Rectal smooth muscle tissue (tissue), 1 donor: ENCODE measurements at regions not wholly inside any gene's neighbourhood (a gene's known extent, or its start where the extent isn't known, plus 50 kb on each side); places are given as distances from the start of the nearest gene placed in this dataset.

ENCODE experiments used
- H3K27ac ChIP-seq: one replicate; pipeline ENCODE4 v1.7.0; 2013; ENCODE audit warnings: low read depth, low read length, inconsistent platforms
- H3K27me3 ChIP-seq: one replicate; pipeline ENCODE4 v1.7.0; 2013; ENCODE audit warnings: low read length; ENCODE audit not compliant: control insufficient read depth, insufficient read depth
- H3K36me3 ChIP-seq: one replicate; pipeline ENCODE4 v1.7.0; 2013; ENCODE audit warnings: low read length; ENCODE audit not compliant: control insufficient read depth, insufficient read depth
- H3K4me1 ChIP-seq: one replicate; pipeline ENCODE4 v1.7.0; 2013; ENCODE audit warnings: low read length; ENCODE audit not compliant: control insufficient read depth, insufficient read depth
- H3K4me3 ChIP-seq: one replicate; pipeline ENCODE4 v1.7.0; 2013; ENCODE audit warnings: low read length
- H3K9ac ChIP-seq: one replicate; pipeline ENCODE4 v1.7.0; 2013; ENCODE audit warnings: low read length

GRCh38 chr6:114581293-114581692 lies 238.5 kb upstream of the HS3ST5 start:
- Histone ChIP-seq H3K9ac (no peak overlapping the region), H3K27ac (no peak overlapping the region), H3K4me1 (no peaks in the 10 kb centered on the region), H3K27me3 (no peaks in the 10 kb centered on the region), H3K4me3 (no peak overlapping the region), H3K36me3 (no peaks in the 10 kb centered on the region)

GRCh38 chr6:114580882-114581281 lies 238.1 kb upstream of the HS3ST5 start:
- H3K4me1 ChIP-seq, result no peaks in the 10 kb centered on the region
- H3K27ac ChIP-seq, result no peak overlapping the region
- H3K9ac ChIP-seq, result no peak overlapping the region
- H3K4me3 ChIP-seq, result no peak overlapping the region
- H3K36me3 ChIP-seq, result no peaks in the 10 kb centered on the region
- H3K27me3 ChIP-seq, result no peaks in the 10 kb centered on the region

GRCh38 chr6:114579486-114579885 lies 236.7 kb upstream of the HS3ST5 start:
- H3K36me3 ChIP-seq, result no peaks in the 10 kb centered on the region
- no peaks in the 10 kb centered on the region for H3K4me1 ChIP-seq
- H3K27me3 ChIP-seq, result no peaks in the 10 kb centered on the region
- no peak overlapping the region for H3K4me3 ChIP-seq
- H3K27ac ChIP-seq, result no peak overlapping the region
- H3K9ac ChIP-seq, result no peak overlapping the region

- no peaks in the 10 kb centered on the region for H3K4me1 ChIP-seq
- no peak overlapping the region for H3K9ac ChIP-seq
- H3K27ac ChIP-seq, result no peak overlapping the region
- no peaks in the 10 kb centered on the region for H3K36me3 ChIP-seq
- H3K27me3 ChIP-seq, result no peaks in the 10 kb centered on the region
- H3K4me3 ChIP-seq, result no peak overlapping the region
Observed at GRCh38 chr6:114577109-114577508, 234.3 kb upstream of the HS3ST5 start.

GRCh38 chr6:114576330-114576729 lies 233.5 kb upstream of the HS3ST5 start:
- H3K27ac ChIP-seq, result no peak overlapping the region
- no peak overlapping the region for H3K9ac ChIP-seq
- no peaks in the 10 kb centered on the region for H3K4me1 ChIP-seq
- no peak overlapping the region for H3K4me3 ChIP-seq
- no peaks in the 10 kb centered on the region for H3K36me3 ChIP-seq
- H3K27me3 ChIP-seq, result no peaks in the 10 kb centered on the region

- Histone ChIP-seq H3K36me3 (no peaks in the 10 kb centered on the region), H3K27ac (no peak overlapping the region), H3K4me3 (no peak overlapping the region), H3K27me3 (no peaks in the 10 kb centered on the region), H3K9ac (no peak overlapping the region), H3K4me1 (no peaks in the 10 kb centered on the region)
Observed at GRCh38 chr6:114569669-114570068, 226.8 kb upstream of the HS3ST5 start.

GRCh38 chr6:114564302-114564933 lies 221.6 kb upstream of the HS3ST5 start:
- no peak overlapping the region for H3K9ac ChIP-seq
- no peaks in the 10 kb centered on the region for H3K4me1 ChIP-seq
- H3K27ac ChIP-seq, result no peak overlapping the region
- no peak overlapping the region for H3K4me3 ChIP-seq
- no peaks in the 10 kb centered on the region for H3K27me3 ChIP-seq
- H3K36me3 ChIP-seq, result no peaks in the 10 kb centered on the region

- Histone ChIP-seq H3K27ac (no peak overlapping the region), H3K9ac (no peak overlapping the region), H3K4me1 (no peaks in the 10 kb centered on the region), H3K36me3 (no peaks in the 10 kb centered on the region), H3K4me3 (no peak overlapping the region), H3K27me3 (no peaks in the 10 kb centered on the region)
Observed at GRCh38 chr6:114559419-114559818, 216.6 kb upstream of the HS3ST5 start.

- no peaks in the 10 kb centered on the region for H3K36me3 ChIP-seq
- H3K27me3 ChIP-seq, result no peaks in the 10 kb centered on the region
- no peak overlapping the region for H3K9ac ChIP-seq
- H3K4me1 ChIP-seq, result no peaks in the 10 kb centered on the region
- no peak overlapping the region for H3K27ac ChIP-seq
- no peak overlapping the region for H3K4me3 ChIP-seq
Observed at GRCh38 chr6:114558153-114558552, 215.3 kb upstream of the HS3ST5 start.

GRCh38 chr6:114556846-114557488 lies 214.1 kb upstream of the HS3ST5 start:
- Histone ChIP-seq H3K4me1 (no peaks in the 10 kb centered on the region), H3K36me3 (no peaks in the 10 kb centered on the region), H3K4me3 (no peak overlapping the region), H3K27me3 (no peaks in the 10 kb centered on the region), H3K27ac (no peak overlapping the region), H3K9ac (no peak overlapping the region)

- no peaks in the 10 kb centered on the region for H3K36me3 ChIP-seq
- H3K27me3 ChIP-seq, result no peaks in the 10 kb centered on the region
- no peak overlapping the region for H3K27ac ChIP-seq
- H3K9ac ChIP-seq, result no peak overlapping the region
- no peak overlapping the region for H3K4me3 ChIP-seq
- no peaks in the 10 kb centered on the region for H3K4me1 ChIP-seq
Observed at GRCh38 chr6:114550316-114550715, 207.5 kb upstream of the HS3ST5 start.

- Histone ChIP-seq H3K27me3 (no peaks in the 10 kb centered on the region), H3K36me3 (no peaks in the 10 kb centered on the region), H3K4me1 (no peaks in the 10 kb centered on the region), H3K27ac (no peak overlapping the region), H3K4me3 (no peak overlapping the region), H3K9ac (no peak overlapping the region)
Observed at GRCh38 chr6:114543696-114544095, 200.9 kb upstream of the HS3ST5 start.

- no peak overlapping the region for H3K4me3 ChIP-seq
- no peaks in the 10 kb centered on the region for H3K4me1 ChIP-seq
- H3K36me3 ChIP-seq, result no peaks in the 10 kb centered on the region
- H3K9ac ChIP-seq, result no peak overlapping the region
- no peak overlapping the region for H3K27ac ChIP-seq
- no peaks in the 10 kb centered on the region for H3K27me3 ChIP-seq
Observed at GRCh38 chr6:114541794-114542193, 199.0 kb upstream of the HS3ST5 start.
